Ishikawa (cell line): ENCODE measurements at regions not wholly inside any gene's neighbourhood (a gene's known extent, or its start where the extent isn't known, plus 50 kb on each side); places are given as distances from the start of the nearest gene placed in this dataset.

Experiments
- CREB1 ChIP-seq: IDR thresholded peaks from 2 replicates; pipeline ENCODE4 v1.6.1; 2012; ENCODE audit warnings: low read depth
- EGR1 ChIP-seq: IDR thresholded peaks from 2 replicates; pipeline ENCODE4 v1.6.1; 2012
- EP300 ChIP-seq: IDR thresholded peaks from 2 replicates; pipeline ENCODE4 v1.6.1; 2012; ENCODE audit warnings: borderline replicate concordance
- FOXM1 ChIP-seq: IDR thresholded peaks from 2 replicates; pipeline ENCODE4 v1.6.1; 2012; ENCODE audit warnings: low read depth, borderline replicate concordance
- NFIC ChIP-seq: IDR thresholded peaks from 2 replicates; pipeline ENCODE4 v1.6.1; 2012
- RAD21 ChIP-seq: IDR thresholded peaks from 2 replicates; pipeline ENCODE4 v1.6.1; 2012; ENCODE audit warnings: low read depth
- TAF1 ChIP-seq: IDR thresholded peaks from 2 replicates; pipeline ENCODE4 v1.6.1; 2012; ENCODE audit warnings: low read depth, mild to moderate bottlenecking
- TCF12 ChIP-seq: IDR thresholded peaks from 2 replicates; pipeline ENCODE4 v1.6.1; 2012; ENCODE audit warnings: low read depth
- TEAD4 ChIP-seq: IDR thresholded peaks from 2 replicates; pipeline ENCODE4 v1.6.1; 2012
- USF1 ChIP-seq: IDR thresholded peaks from 2 replicates; pipeline ENCODE4 v1.6.1; 2012
- YY1 ChIP-seq: IDR thresholded peaks from 2 replicates; pipeline ENCODE4 v1.6.1; 2012; ENCODE audit warnings: low read depth
- TF ChIP-seq, protein P1 (sequence below): IDR thresholded peaks from 2 replicates; pipeline ENCODE4 v1.6.1; 2012
- TF ChIP-seq, protein P2 (sequence below): IDR thresholded peaks from 2 replicates; pipeline ENCODE4 v1.6.1; 2012; ENCODE audit warnings: low read depth, mild to moderate bottlenecking

GRCh38 chrX:68914479-68914946 is 85.7 kb downstream of the EFNB1 start:
- TF ChIP-seq EP300 = no peak
- no peak for TF ChIP-seq CREB1
- TF ChIP-seq, protein P1, sequence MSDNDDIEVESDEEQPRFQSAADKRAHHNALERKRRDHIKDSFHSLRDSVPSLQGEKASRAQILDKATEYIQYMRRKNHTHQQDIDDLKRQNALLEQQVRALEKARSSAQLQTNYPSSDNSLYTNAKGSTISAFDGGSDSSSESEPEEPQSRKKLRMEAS = no peak
- TF ChIP-seq, protein P2, sequence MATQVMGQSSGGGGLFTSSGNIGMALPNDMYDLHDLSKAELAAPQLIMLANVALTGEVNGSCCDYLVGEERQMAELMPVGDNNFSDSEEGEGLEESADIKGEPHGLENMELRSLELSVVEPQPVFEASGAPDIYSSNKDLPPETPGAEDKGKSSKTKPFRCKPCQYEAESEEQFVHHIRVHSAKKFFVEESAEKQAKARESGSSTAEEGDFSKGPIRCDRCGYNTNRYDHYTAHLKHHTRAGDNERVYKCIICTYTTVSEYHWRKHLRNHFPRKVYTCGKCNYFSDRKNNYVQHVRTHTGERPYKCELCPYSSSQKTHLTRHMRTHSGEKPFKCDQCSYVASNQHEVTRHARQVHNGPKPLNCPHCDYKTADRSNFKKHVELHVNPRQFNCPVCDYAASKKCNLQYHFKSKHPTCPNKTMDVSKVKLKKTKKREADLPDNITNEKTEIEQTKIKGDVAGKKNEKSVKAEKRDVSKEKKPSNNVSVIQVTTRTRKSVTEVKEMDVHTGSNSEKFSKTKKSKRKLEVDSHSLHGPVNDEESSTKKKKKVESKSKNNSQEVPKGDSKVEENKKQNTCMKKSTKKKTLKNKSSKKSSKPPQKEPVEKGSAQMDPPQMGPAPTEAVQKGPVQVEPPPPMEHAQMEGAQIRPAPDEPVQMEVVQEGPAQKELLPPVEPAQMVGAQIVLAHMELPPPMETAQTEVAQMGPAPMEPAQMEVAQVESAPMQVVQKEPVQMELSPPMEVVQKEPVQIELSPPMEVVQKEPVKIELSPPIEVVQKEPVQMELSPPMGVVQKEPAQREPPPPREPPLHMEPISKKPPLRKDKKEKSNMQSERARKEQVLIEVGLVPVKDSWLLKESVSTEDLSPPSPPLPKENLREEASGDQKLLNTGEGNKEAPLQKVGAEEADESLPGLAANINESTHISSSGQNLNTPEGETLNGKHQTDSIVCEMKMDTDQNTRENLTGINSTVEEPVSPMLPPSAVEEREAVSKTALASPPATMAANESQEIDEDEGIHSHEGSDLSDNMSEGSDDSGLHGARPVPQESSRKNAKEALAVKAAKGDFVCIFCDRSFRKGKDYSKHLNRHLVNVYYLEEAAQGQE = no peak
- TF ChIP-seq NFIC = no peak
- no peak for TF ChIP-seq EGR1
- no peak for TF ChIP-seq TCF12
- TF ChIP-seq TAF1 = no peak
- no peak for TF ChIP-seq FOXM1
- TF ChIP-seq TEAD4 = no peak
- TF ChIP-seq RAD21 = no peak
- no peak for TF ChIP-seq YY1
- TF ChIP-seq USF1 = no peak
